Astrocyte (in vitro differentiated cells and primary cell): ENCODE measurements at regions not wholly inside any gene's neighbourhood (a gene's known extent, or its start where the extent isn't known, plus 50 kb on each side); places are given as distances from the start of the nearest gene placed in this dataset.

Experiments
- DNase-seq: peaks from one replicate; pipeline ENCODE4 v3.0.0-alpha.2; 2010; ENCODE audit warnings: low read depth
- FAIRE-seq: peaks from 2 replicates; lab custom pipeline; 2011; peaks lifted over from hg19 to GRCh38; lab: Jason Lieb, UNC
- H2AFZ ChIP-seq: 2 replicates; pipeline ENCODE4 v1.6.0; 2012; ENCODE audit warnings: low read depth, low read length, inconsistent platforms
- H3K27ac ChIP-seq: 2 replicates; pipeline ENCODE4 v1.5.1; 2011; ENCODE audit warnings: low read depth, low read length, inconsistent platforms
- H3K27me3 ChIP-seq: 2 replicates; pipeline ENCODE4 v1.6.0; 2011; ENCODE audit warnings: low read length, inconsistent platforms; ENCODE audit not compliant: insufficient read depth
- H3K36me3 ChIP-seq: 2 replicates; pipeline ENCODE4 v1.5.1; 2011; ENCODE audit warnings: low read length, inconsistent platforms; ENCODE audit not compliant: insufficient read depth
- H3K4me1 ChIP-seq: 2 replicates; pipeline ENCODE4 v1.5.1; 2011; ENCODE audit warnings: low read length, inconsistent platforms; ENCODE audit not compliant: insufficient read depth
- H3K4me2 ChIP-seq: 2 replicates; pipeline ENCODE4 v1.6.0; 2012; ENCODE audit warnings: low read length, inconsistent platforms
- H3K4me3 ChIP-seq: 2 replicates; pipeline ENCODE4 v1.5.1; 2011; ENCODE audit warnings: low read depth, mild to moderate bottlenecking, low read length, inconsistent platforms; ENCODE audit not compliant: insufficient read depth
- H3K79me2 ChIP-seq: 2 replicates; pipeline ENCODE4 v1.6.0; 2012; ENCODE audit warnings: mild to moderate bottlenecking, low read length, inconsistent platforms; ENCODE audit not compliant: insufficient read depth
- H3K9ac ChIP-seq: 2 replicates; pipeline ENCODE4 v1.6.0; 2012; ENCODE audit warnings: mild to moderate bottlenecking, low read length, inconsistent platforms
- H3K9me3 ChIP-seq: 2 replicates; pipeline ENCODE4 v1.5.1; 2012; ENCODE audit warnings: low read depth, mild to moderate bottlenecking, low read length, inconsistent platforms; ENCODE audit not compliant: insufficient read depth
- H4K20me1 ChIP-seq: 2 replicates; pipeline ENCODE4 v1.6.0; 2012; ENCODE audit warnings: low read length, inconsistent platforms; ENCODE audit not compliant: insufficient read depth
- H3K27ac Mint-ChIP-seq: one replicate; pipeline ENCODE4 v1.8.0; 2021; ENCODE audit warnings: mild to moderate bottlenecking, mixed read lengths; ENCODE audit not compliant: unreplicated experiment
- H3K27me3 Mint-ChIP-seq: one replicate; pipeline ENCODE4 v1.8.0; 2021; ENCODE audit warnings: low read depth, mixed read lengths; ENCODE audit not compliant: unreplicated experiment
- H3K36me3 Mint-ChIP-seq: one replicate; pipeline ENCODE4 v1.8.0; 2021; ENCODE audit warnings: low read depth, mixed read lengths; ENCODE audit not compliant: unreplicated experiment
- H3K4me1 Mint-ChIP-seq: one replicate; pipeline ENCODE4 v1.8.0; 2021; ENCODE audit warnings: low read depth, mixed read lengths; ENCODE audit not compliant: unreplicated experiment
- H3K4me3 Mint-ChIP-seq: one replicate; pipeline ENCODE4 v1.8.0; 2021; ENCODE audit warnings: mild to moderate bottlenecking, moderate library complexity, mixed read lengths; ENCODE audit not compliant: unreplicated experiment
- H3K9me3 Mint-ChIP-seq: one replicate; pipeline ENCODE4 v1.8.0; 2021; ENCODE audit warnings: mild to moderate bottlenecking, mixed read lengths; ENCODE audit not compliant: unreplicated experiment
- EZH2 ChIP-seq: IDR thresholded peaks from 2 replicates; pipeline ENCODE4 v1.6.1; 2012; ENCODE audit warnings: mild to moderate bottlenecking, low read length, inconsistent platforms; ENCODE audit not compliant: insufficient read depth
- TF ChIP-seq, protein P1 (sequence below): IDR thresholded peaks from 2 replicates; pipeline ENCODE4 v1.5.1; 2011; ENCODE audit warnings: low read depth, mild to moderate bottlenecking, inconsistent platforms, low read length, moderate library complexity; ENCODE audit not compliant: insufficient read depth

DNA sequence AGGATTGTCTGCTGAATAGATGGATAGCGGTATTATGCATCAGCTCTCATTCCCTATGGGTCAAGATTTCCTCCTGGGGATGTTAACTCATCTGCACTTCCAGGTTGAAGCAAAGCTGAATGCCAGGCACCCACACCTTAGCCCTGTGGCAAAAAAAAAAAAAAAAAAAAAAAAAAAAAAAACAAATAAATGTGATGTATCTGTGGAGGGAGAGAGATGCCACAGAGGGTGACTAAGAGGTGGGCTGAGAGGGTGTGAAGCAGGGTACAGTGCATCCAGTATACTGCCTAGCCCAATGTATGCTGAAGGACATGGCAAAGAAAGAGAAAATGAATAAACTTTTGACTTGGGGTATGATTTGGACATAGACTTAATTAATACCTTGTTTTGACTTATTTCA, 91.4 kb downstream of the COPS8 start:
- no peaks in the 10 kb centered on the region for H3K79me2 ChIP-seq
- DNase-seq (no peak), FAIRE-seq (no peak)
- no peak overlapping the region for H3K4me2 ChIP-seq
- H3K4me1 Mint-ChIP-seq, result peaks cover 34% of the 10 kb centered on the region
- no peaks in the 10 kb centered on the region for H3K9me3 ChIP-seq
- peaks cover 8% of the 10 kb centered on the region for H3K9me3 Mint-ChIP-seq
- TF ChIP-seq, protein P1, sequence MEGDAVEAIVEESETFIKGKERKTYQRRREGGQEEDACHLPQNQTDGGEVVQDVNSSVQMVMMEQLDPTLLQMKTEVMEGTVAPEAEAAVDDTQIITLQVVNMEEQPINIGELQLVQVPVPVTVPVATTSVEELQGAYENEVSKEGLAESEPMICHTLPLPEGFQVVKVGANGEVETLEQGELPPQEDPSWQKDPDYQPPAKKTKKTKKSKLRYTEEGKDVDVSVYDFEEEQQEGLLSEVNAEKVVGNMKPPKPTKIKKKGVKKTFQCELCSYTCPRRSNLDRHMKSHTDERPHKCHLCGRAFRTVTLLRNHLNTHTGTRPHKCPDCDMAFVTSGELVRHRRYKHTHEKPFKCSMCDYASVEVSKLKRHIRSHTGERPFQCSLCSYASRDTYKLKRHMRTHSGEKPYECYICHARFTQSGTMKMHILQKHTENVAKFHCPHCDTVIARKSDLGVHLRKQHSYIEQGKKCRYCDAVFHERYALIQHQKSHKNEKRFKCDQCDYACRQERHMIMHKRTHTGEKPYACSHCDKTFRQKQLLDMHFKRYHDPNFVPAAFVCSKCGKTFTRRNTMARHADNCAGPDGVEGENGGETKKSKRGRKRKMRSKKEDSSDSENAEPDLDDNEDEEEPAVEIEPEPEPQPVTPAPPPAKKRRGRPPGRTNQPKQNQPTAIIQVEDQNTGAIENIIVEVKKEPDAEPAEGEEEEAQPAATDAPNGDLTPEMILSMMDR, result no peak
- no peak for TF ChIP-seq EZH2
- no peak overlapping the region for H3K4me3 Mint-ChIP-seq
- no peak overlapping the region for H3K27ac Mint-ChIP-seq
- peak overlapping the region; percentile 89 for H3K27ac ChIP-seq
- H3K27me3 ChIP-seq, result no peaks in the 10 kb centered on the region
- H3K4me3 ChIP-seq, result no peak overlapping the region
- no peaks in the 10 kb centered on the region for H3K27me3 Mint-ChIP-seq
- no peak overlapping the region for H2AFZ ChIP-seq
- no peak overlapping the region for H3K9ac ChIP-seq
- peaks cover 26% of the 10 kb centered on the region for H3K4me1 ChIP-seq
- no peaks in the 10 kb centered on the region for H4K20me1 ChIP-seq
- peaks cover 2% of the 10 kb centered on the region for H3K36me3 Mint-ChIP-seq
- no peaks in the 10 kb centered on the region for H3K36me3 ChIP-seq

GRCh38 chr2:237177986-237178385, 92.3 kb downstream of the COPS8 start:
- H3K4me3 Mint-ChIP-seq, result no peak overlapping the region
- TF ChIP-seq, protein P1, result no peak
- TF ChIP-seq EZH2, result no peak
- peak overlapping the region; percentile 89 for H3K27ac ChIP-seq

GRCh38 chr2:237178396-237178795, 92.7 kb downstream of the COPS8 start:
- peaks cover 29% of the 10 kb centered on the region for H3K4me1 ChIP-seq
- H3K4me3 ChIP-seq, result no peak overlapping the region
- H3K27ac ChIP-seq, result peak overlapping the region; percentile 89
- no peaks in the 10 kb centered on the region for H3K36me3 ChIP-seq
- FAIRE-seq, result peak; percentile 94
- H3K4me3 Mint-ChIP-seq, result no peak overlapping the region
- no peaks in the 10 kb centered on the region for H3K9me3 ChIP-seq
- DNase-seq, result peak; percentile 94
- TF ChIP-seq EZH2, result no peak
- TF ChIP-seq, protein P1, result no peak
- H3K27me3 ChIP-seq, result no peaks in the 10 kb centered on the region
- H3K36me3 Mint-ChIP-seq, result peaks cover 2% of the 10 kb centered on the region
- H3K79me2 ChIP-seq, result no peaks in the 10 kb centered on the region
- H3K27ac Mint-ChIP-seq, result peak overlapping the region; percentile 90
- peak overlapping the region; percentile 43 for H3K4me2 ChIP-seq
- H3K4me1 Mint-ChIP-seq, result peaks cover 40% of the 10 kb centered on the region
- H3K27me3 Mint-ChIP-seq, result no peaks in the 10 kb centered on the region
- H3K9ac ChIP-seq, result peak overlapping the region; percentile 54
- no peaks in the 10 kb centered on the region for H4K20me1 ChIP-seq
- H3K9me3 Mint-ChIP-seq, result peaks cover 6% of the 10 kb centered on the region
- H2AFZ ChIP-seq, result no peak overlapping the region

More at GRCh38 chr2:237177986-237178385, 92.3 kb downstream of the COPS8 start:
- Histone ChIP-seq H2AFZ (no peak overlapping the region), H3K4me2 (peak overlapping the region; percentile 43), H3K9me3 (no peaks in the 10 kb centered on the region), H3K79me2 (no peaks in the 10 kb centered on the region), H3K9ac (peak overlapping the region; percentile 54), H4K20me1 (no peaks in the 10 kb centered on the region), H3K4me3 (no peak overlapping the region), H3K4me1 (peaks cover 29% of the 10 kb centered on the region), H3K27me3 (no peaks in the 10 kb centered on the region), H3K36me3 (no peaks in the 10 kb centered on the region)
- DNase-seq (no peak), FAIRE-seq (no peak)
- peak overlapping the region; percentile 90 for H3K27ac Mint-ChIP-seq
- no peaks in the 10 kb centered on the region for H3K27me3 Mint-ChIP-seq
- peaks cover 36% of the 10 kb centered on the region for H3K4me1 Mint-ChIP-seq
- peaks cover 2% of the 10 kb centered on the region for H3K36me3 Mint-ChIP-seq
- peaks cover 8% of the 10 kb centered on the region for H3K9me3 Mint-ChIP-seq
